CD14-positive monocyte (primary cell): ENCODE measurements at regions not wholly inside any gene's neighbourhood (a gene's known extent, or its start where the extent isn't known, plus 50 kb on each side); places are given as distances from the start of the nearest gene placed in this dataset.

Experiments used
- DNase-seq, 3 donors: peaks; one replicate each; pipeline ENCODE4 v3.0.0-alpha.2; 2011 to 2022
- H2AFZ ChIP-seq: 2 replicates; pipeline ENCODE4 v1.6.0; 2012; ENCODE audit warnings: mild to moderate bottlenecking, low read depth, low read length, inconsistent platforms; ENCODE audit not compliant: insufficient read depth, poor library complexity, severe bottlenecking
- H3K27ac ChIP-seq, 2 donors: 1 replicate in 1 of 2; 2 replicates in 1 of 2; pipeline ENCODE4 v1.5.1; 2012 to 2013; ENCODE audit warnings: low read length in 2 of 2, control low read depth in 1 of 2, inconsistent platforms in 1 of 2, low read depth in 1 of 2, mild to moderate bottlenecking in 1 of 2
- H3K27me3 ChIP-seq, 2 donors: one replicate each; pipeline versions ENCODE4 v1.6.0 to v1.6.1; 2011 to 2013; ENCODE audit warnings: low read length in 2 of 2; ENCODE audit not compliant: control insufficient read depth in 2 of 2, insufficient read depth in 2 of 2
- H3K36me3 ChIP-seq, 2 donors: replicated peaks in 1 of 2; 1 replicate in 1 of 2; 2 replicates in 1 of 2; pipeline versions ENCODE4 v1.5.1 to v1.6.1; 2012 to 2013; ENCODE audit warnings: low read length in 2 of 2, control low read depth in 1 of 2, inconsistent platforms in 1 of 2, mild to moderate bottlenecking in 1 of 2; ENCODE audit not compliant: insufficient read depth in 2 of 2, control insufficient read depth in 1 of 2
- H3K4me1 ChIP-seq, 2 donors: 1 replicate in 1 of 2; 2 replicates in 1 of 2; pipeline versions ENCODE4 v1.5.1 to v1.6.1; 2012 to 2013; ENCODE audit warnings: low read length in 2 of 2, control low read depth in 1 of 2, inconsistent platforms in 1 of 2, mild to moderate bottlenecking in 1 of 2, moderate library complexity in 1 of 2; ENCODE audit not compliant: insufficient read depth in 2 of 2, control insufficient read depth in 1 of 2
- H3K4me2 ChIP-seq: replicated peaks from 2 replicates; pipeline ENCODE3; 2012; ENCODE audit warnings: low read length, moderate library complexity, mild to moderate bottlenecking; ENCODE audit not compliant: poor library complexity, severe bottlenecking; ENCODE audit errors: extremely low read depth
- H3K4me3 ChIP-seq, 3 experiments: fragments of 200-600 bp in 1 of 3; sonication (generic) in 1 of 3; replicated peaks in 1 of 3; 1 replicate in 2 of 3; 2 replicates in 1 of 3; pipeline ENCODE4 v1.5.1; 2011 to 2013; ENCODE audit warnings: low read length in 3 of 3, mild to moderate bottlenecking in 3 of 3, control low read depth in 2 of 3, low read depth in 2 of 3, inconsistent platforms in 1 of 3, moderate library complexity in 1 of 3
- H3K79me2 ChIP-seq: 2 replicates; pipeline ENCODE4 v1.6.0; 2012; ENCODE audit warnings: mild to moderate bottlenecking, control low read depth, inconsistent platforms, low read length, moderate library complexity; ENCODE audit not compliant: insufficient read depth
- H3K9ac ChIP-seq: 2 replicates; pipeline ENCODE4 v1.6.0; 2017; ENCODE audit warnings: low read length, mild to moderate bottlenecking; ENCODE audit not compliant: insufficient read depth, poor library complexity, severe bottlenecking
- H3K9me3 ChIP-seq, 2 donors: replicated peaks in 1 of 2; 1 replicate in 1 of 2; 2 replicates in 1 of 2; pipeline versions ENCODE4 v1.5.1 to v1.6.1; 2012 to 2013; ENCODE audit warnings: low read length in 2 of 2, control low read depth in 1 of 2; ENCODE audit not compliant: control insufficient read depth in 1 of 2, insufficient read depth in 1 of 2
- H4K20me1 ChIP-seq: 2 replicates; pipeline ENCODE4 v1.6.0; 2012; ENCODE audit warnings: mild to moderate bottlenecking, low read length, control low read depth, moderate library complexity; ENCODE audit not compliant: insufficient read depth
- H3K27ac Mint-ChIP-seq, 7 donors: one replicate each; pipeline ENCODE4 v1.8.0; 2020; ENCODE audit warnings: mild to moderate bottlenecking in 7 of 7, mixed read lengths in 7 of 7, moderate library complexity in 6 of 7, inconsistent platforms in 2 of 7
- H3K27me3 Mint-ChIP-seq, 3 donors: one replicate each; pipeline ENCODE4 v1.8.0; 2021 to 2022; ENCODE audit warnings: low read depth in 3 of 3, mild to moderate bottlenecking in 3 of 3, mixed read lengths in 3 of 3, moderate library complexity in 3 of 3, inconsistent platforms in 1 of 3
- H3K36me3 Mint-ChIP-seq, 2 donors: one replicate each; pipeline ENCODE4 v1.8.0; 2020; ENCODE audit warnings: mixed read lengths in 2 of 2, inconsistent platforms in 1 of 2, mild to moderate bottlenecking in 1 of 2
- H3K4me1 Mint-ChIP-seq: one replicate; pipeline ENCODE4 v1.8.0; 2020; ENCODE audit warnings: mild to moderate bottlenecking, mixed read lengths
- H3K4me3 Mint-ChIP-seq, 2 donors: one replicate each; pipeline ENCODE4 v1.8.0; 2020; ENCODE audit warnings: mild to moderate bottlenecking in 2 of 2, mixed read lengths in 2 of 2, moderate library complexity in 1 of 2
- H3K9me3 Mint-ChIP-seq, 7 donors: one replicate each; pipeline ENCODE4 v1.8.0; 2020 to 2022; ENCODE audit warnings: mixed read lengths in 7 of 7, mild to moderate bottlenecking in 6 of 7, moderate library complexity in 6 of 7, inconsistent platforms in 2 of 7
- WGBS: methylation state at CpG from one replicate; pipeline ENCODE4 v1.1.5; 2013; ENCODE audit warnings: missing lambda C conversion rate; ENCODE audit not compliant: insufficient coverage; 5-methylcytosine and 5-hydroxymethylcytosine counted together
- intact Hi-C, 2 donors: fragments of 100-400 bp; cut with micrococcal nuclease; formaldehyde crosslinking; loops; one replicate each; pipeline versions ENCODE4 v1.15.0 to v1.15.1; 2023
- TF ChIP-seq, protein P1 (sequence below): fragments of 200-600 bp; IDR thresholded peaks from one replicate; pipeline ENCODE4 v1.8.0; 2022; ENCODE audit warnings: antibody characterized with exemption, mild to moderate bottlenecking

DNA sequence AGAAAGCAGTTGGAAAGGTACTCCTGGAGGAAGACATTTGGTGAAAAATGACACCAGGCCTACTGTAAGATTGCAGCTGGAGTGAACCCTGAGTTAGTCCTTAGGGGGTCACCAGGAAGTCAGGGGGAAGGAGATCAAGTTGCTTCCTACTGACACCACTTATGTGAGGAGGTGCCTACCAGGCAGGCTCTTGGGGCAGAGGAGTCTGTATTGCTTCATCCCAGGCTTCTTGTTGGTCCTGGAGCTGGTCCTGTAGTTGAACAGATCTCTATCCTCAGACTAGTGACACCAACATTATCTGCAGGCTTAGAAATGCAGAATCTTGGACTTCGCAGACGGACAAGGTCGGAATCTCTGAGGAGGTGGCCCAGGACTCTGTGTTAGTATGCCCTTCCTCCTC, 116.0 kb upstream of the ARGLU1 start:
- no peak overlapping the region for H3K4me3 Mint-ChIP-seq
- no peak overlapping the region for H3K9ac ChIP-seq
- H3K4me2 ChIP-seq = no peak overlapping the region
- H3K9me3 ChIP-seq = no peaks in the 10 kb centered on the region
- H3K36me3 ChIP-seq = no peaks in the 10 kb centered on the region
- H3K79me2 ChIP-seq = no peaks in the 10 kb centered on the region
- no peaks in the 10 kb centered on the region for H3K27me3 ChIP-seq
- H3K4me1 ChIP-seq = peaks cover 0 to 6% of the 10 kb centered on the region in 2 donors
- no peaks in the 10 kb centered on the region for H4K20me1 ChIP-seq
- H3K36me3 Mint-ChIP-seq = no peaks in the 10 kb centered on the region
- intact Hi-C loops = no loop called here
- peaks cover 6% of the 10 kb centered on the region for H3K4me1 Mint-ChIP-seq
- no peaks in the 10 kb centered on the region for H3K27me3 Mint-ChIP-seq
- DNase-seq = no peak
- TF ChIP-seq, protein P1, sequence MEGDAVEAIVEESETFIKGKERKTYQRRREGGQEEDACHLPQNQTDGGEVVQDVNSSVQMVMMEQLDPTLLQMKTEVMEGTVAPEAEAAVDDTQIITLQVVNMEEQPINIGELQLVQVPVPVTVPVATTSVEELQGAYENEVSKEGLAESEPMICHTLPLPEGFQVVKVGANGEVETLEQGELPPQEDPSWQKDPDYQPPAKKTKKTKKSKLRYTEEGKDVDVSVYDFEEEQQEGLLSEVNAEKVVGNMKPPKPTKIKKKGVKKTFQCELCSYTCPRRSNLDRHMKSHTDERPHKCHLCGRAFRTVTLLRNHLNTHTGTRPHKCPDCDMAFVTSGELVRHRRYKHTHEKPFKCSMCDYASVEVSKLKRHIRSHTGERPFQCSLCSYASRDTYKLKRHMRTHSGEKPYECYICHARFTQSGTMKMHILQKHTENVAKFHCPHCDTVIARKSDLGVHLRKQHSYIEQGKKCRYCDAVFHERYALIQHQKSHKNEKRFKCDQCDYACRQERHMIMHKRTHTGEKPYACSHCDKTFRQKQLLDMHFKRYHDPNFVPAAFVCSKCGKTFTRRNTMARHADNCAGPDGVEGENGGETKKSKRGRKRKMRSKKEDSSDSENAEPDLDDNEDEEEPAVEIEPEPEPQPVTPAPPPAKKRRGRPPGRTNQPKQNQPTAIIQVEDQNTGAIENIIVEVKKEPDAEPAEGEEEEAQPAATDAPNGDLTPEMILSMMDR = no peak
- no peak overlapping the region for H3K4me3 ChIP-seq
- H3K9me3 Mint-ChIP-seq = peaks cover 0 to 3% (median 0%) of the 10 kb centered on the region in 7 donors
- WGBS = 100% methylated on average over 3 of the region's 3 CpGs
- H2AFZ ChIP-seq = no peak overlapping the region
- no peak overlapping the region for H3K27ac ChIP-seq
- H3K27ac Mint-ChIP-seq = no peak overlapping the region

DNA sequence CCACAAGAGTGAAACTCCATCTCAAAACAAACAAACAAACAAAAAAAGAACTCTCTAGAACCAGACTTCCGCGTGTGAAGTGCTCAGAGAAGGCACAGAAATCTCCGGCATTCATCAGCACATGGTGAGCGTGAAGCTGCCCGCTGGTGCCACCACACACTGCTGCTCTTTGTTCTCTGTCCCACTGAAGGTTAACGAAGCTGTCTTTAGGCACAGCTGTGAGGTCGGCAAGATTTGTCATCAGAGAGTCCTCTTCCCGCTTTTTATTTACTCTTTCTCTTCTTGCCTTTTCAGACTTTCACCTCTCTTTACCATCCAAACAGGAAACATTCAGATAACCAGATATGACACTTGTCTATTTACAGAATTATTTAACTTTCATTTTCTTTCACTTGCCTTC, 115.2 kb upstream of the ARGLU1 start:
- Histone ChIP-seq H3K27me3 (no peaks in the 10 kb centered on the region), H3K4me2 (no peak overlapping the region), H3K9ac (no peak overlapping the region), H3K4me3 (no peak overlapping the region), H3K9me3 (no peaks in the 10 kb centered on the region), H3K4me1 (peaks cover 0 to 6% of the 10 kb centered on the region in 2 donors), H2AFZ (no peak overlapping the region), H3K27ac (no peak overlapping the region), H3K79me2 (no peaks in the 10 kb centered on the region), H4K20me1 (no peaks in the 10 kb centered on the region), H3K36me3 (no peaks in the 10 kb centered on the region)
- H3K27me3 Mint-ChIP-seq = no peaks in the 10 kb centered on the region
- peaks cover 6% of the 10 kb centered on the region for H3K4me1 Mint-ChIP-seq
- no peak overlapping the region for H3K27ac Mint-ChIP-seq
- H3K4me3 Mint-ChIP-seq = no peak overlapping the region
- intact Hi-C loops = no loop called here
- no peak for DNase-seq
- no peaks in the 10 kb centered on the region for H3K36me3 Mint-ChIP-seq
- TF ChIP-seq, protein P1 = no peak
- 90% methylated on average over 6 of the region's 8 CpGs for WGBS
- peaks cover 0 to 3% (median 0%) of the 10 kb centered on the region in 7 donors for H3K9me3 Mint-ChIP-seq
